Testis (tissue), 2 donors: ENCODE measurements at regions not wholly inside any gene's neighbourhood (a gene's known extent, or its start where the extent isn't known, plus 50 kb on each side); places are given as distances from the start of the nearest gene placed in this dataset.

Source experiments
- POLR2A ChIP-seq: fragments of 450-650 bp; IDR thresholded peaks from one replicate; pipeline ENCODE4 v1.6.1; 2017; ENCODE audit warnings: antibody characterized with exemption, mild to moderate bottlenecking, moderate library complexity
- TF ChIP-seq, protein P1 (sequence below), 3 experiments: fragments of 450-650 bp in 2 of 3; fragments of 200-600 bp in 1 of 3; sonication (generic) in 1 of 3; IDR thresholded peaks; one replicate each; pipeline ENCODE4 v1.5.1; 2016 to 2019; ENCODE audit warnings: antibody characterized with exemption in 3 of 3, mild to moderate bottlenecking in 2 of 3, moderate library complexity in 1 of 3

DNA sequence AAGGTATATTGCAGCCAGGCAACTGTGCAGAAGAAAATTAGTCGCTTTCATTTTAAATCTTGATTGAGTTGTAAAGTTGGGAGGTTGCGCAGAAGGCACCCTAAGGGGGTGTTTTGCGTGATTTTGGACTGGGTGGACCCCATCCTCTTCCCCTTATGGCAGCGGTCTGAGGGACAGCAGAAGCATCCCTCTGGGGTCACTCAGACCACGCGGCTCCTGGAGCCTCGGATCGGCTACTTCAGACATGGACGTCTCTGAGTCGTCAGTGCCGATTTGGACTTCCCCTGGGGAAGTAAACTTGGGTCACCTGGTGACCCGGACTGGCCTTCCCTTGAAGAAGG lies 639.0 kb upstream of the DPP6 start:
- TF ChIP-seq, protein P1, sequence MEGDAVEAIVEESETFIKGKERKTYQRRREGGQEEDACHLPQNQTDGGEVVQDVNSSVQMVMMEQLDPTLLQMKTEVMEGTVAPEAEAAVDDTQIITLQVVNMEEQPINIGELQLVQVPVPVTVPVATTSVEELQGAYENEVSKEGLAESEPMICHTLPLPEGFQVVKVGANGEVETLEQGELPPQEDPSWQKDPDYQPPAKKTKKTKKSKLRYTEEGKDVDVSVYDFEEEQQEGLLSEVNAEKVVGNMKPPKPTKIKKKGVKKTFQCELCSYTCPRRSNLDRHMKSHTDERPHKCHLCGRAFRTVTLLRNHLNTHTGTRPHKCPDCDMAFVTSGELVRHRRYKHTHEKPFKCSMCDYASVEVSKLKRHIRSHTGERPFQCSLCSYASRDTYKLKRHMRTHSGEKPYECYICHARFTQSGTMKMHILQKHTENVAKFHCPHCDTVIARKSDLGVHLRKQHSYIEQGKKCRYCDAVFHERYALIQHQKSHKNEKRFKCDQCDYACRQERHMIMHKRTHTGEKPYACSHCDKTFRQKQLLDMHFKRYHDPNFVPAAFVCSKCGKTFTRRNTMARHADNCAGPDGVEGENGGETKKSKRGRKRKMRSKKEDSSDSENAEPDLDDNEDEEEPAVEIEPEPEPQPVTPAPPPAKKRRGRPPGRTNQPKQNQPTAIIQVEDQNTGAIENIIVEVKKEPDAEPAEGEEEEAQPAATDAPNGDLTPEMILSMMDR (IDR thresholded peaks at IDR 0.05), result no peak
- TF ChIP-seq POLR2A, result no peak
